Liver (tissue), 7 donors: ENCODE measurements at regions not wholly inside any gene's neighbourhood (a gene's known extent, or its start where the extent isn't known, plus 50 kb on each side); places are given as distances from the start of the nearest gene placed in this dataset.

Source experiments
- DNase-seq: peaks from one replicate; pipeline ENCODE4 v3.0.0-alpha.2; 2017; ENCODE audit warnings: low spot score
- H3K27ac ChIP-seq, 2 donors: one replicate each; pipeline ENCODE4 v1.7.0; 2013; ENCODE audit warnings: inconsistent platforms in 2 of 2, low read length in 2 of 2, control low read depth in 1 of 2, low read depth in 1 of 2, mild to moderate bottlenecking in 1 of 2
- H3K27me3 ChIP-seq, 4 donors: one replicate each; pipeline versions ENCODE4 v1.6.1 to v1.7.0; 2013; ENCODE audit warnings: low read length in 3 of 4, inconsistent platforms in 1 of 4, mild to moderate bottlenecking in 1 of 4, moderate library complexity in 1 of 4; ENCODE audit not compliant: control insufficient read depth in 4 of 4, insufficient read depth in 4 of 4
- H3K36me3 ChIP-seq, 4 donors: one replicate each; pipeline versions ENCODE4 v1.6.1 to v1.7.0; 2013; ENCODE audit warnings: low read length in 3 of 4, mild to moderate bottlenecking in 3 of 4, low read depth in 1 of 4, moderate library complexity in 1 of 4; ENCODE audit not compliant: control insufficient read depth in 4 of 4, insufficient read depth in 3 of 4
- H3K4me1 ChIP-seq, 4 donors: one replicate each; pipeline versions ENCODE4 v1.6.1 to v1.7.0; 2013; ENCODE audit warnings: low read length in 3 of 4, mild to moderate bottlenecking in 3 of 4, moderate library complexity in 1 of 4; ENCODE audit not compliant: control insufficient read depth in 4 of 4, insufficient read depth in 4 of 4
- H3K4me3 ChIP-seq, 3 donors: one replicate each; pipeline versions ENCODE4 v1.6.1 to v1.7.0; 2013; ENCODE audit warnings: low read length in 3 of 3, control low read depth in 1 of 3, low read depth in 1 of 3, mild to moderate bottlenecking in 1 of 3
- H3K9ac ChIP-seq, 2 donors: one replicate each; pipeline ENCODE4 v1.7.0; 2013; ENCODE audit warnings: low read length in 2 of 2, mild to moderate bottlenecking in 2 of 2, moderate library complexity in 2 of 2, control low read depth in 1 of 2, low read depth in 1 of 2
- H3K9me3 ChIP-seq, 4 donors: one replicate each; pipeline versions ENCODE4 v1.6.1 to v1.7.0; 2013; ENCODE audit warnings: low read length in 3 of 4; ENCODE audit not compliant: control insufficient read depth in 4 of 4
- ATF3 ChIP-seq: IDR thresholded peaks from 2 replicates; pipeline ENCODE4 v1.6.1; 2016; ENCODE audit warnings: antibody characterized with exemption
- FOXA2 ChIP-seq: IDR thresholded peaks from 2 replicates; pipeline ENCODE4 v1.6.1; 2016; ENCODE audit warnings: antibody characterized with exemption
- HNF4A ChIP-seq, 2 donors: conservative IDR thresholded peaks; 2 replicates each; pipeline ENCODE4 v1.6.1; 2016; ENCODE audit warnings: antibody characterized with exemption in 2 of 2, mild to moderate bottlenecking in 2 of 2
- HNF4G ChIP-seq: IDR thresholded peaks from 2 replicates; pipeline ENCODE4 v1.6.1; 2016; ENCODE audit warnings: antibody characterized with exemption
- JUND ChIP-seq, 2 donors: IDR thresholded peaks; 2 replicates each; pipeline ENCODE4 v1.6.1; 2016; ENCODE audit warnings: antibody characterized with exemption in 2 of 2
- NR2F2 ChIP-seq: IDR thresholded peaks from 2 replicates; pipeline ENCODE4 v1.6.1; 2016; ENCODE audit warnings: antibody characterized with exemption
- REST ChIP-seq: IDR thresholded peaks from 2 replicates; pipeline ENCODE4 v1.6.1; 2016; ENCODE audit warnings: antibody characterized with exemption, mild to moderate bottlenecking
- RXRA ChIP-seq, 2 donors: IDR thresholded peaks; 2 replicates each; pipeline ENCODE4 v1.6.1; 2017 to 2018; ENCODE audit warnings: antibody characterized with exemption in 2 of 2, mild to moderate bottlenecking in 1 of 2
- SP1 ChIP-seq: IDR thresholded peaks from 2 replicates; pipeline ENCODE4 v1.6.1; 2018; ENCODE audit warnings: antibody characterized with exemption, mild to moderate bottlenecking
- YY1 ChIP-seq: IDR thresholded peaks from 2 replicates; pipeline ENCODE4 v1.6.1; 2016; ENCODE audit warnings: antibody characterized with exemption, mild to moderate bottlenecking
- ZBTB33 ChIP-seq: IDR thresholded peaks from 2 replicates; pipeline ENCODE4 v1.6.1; 2016; ENCODE audit warnings: antibody characterized with exemption
- WGBS: extraction: QIAGEN DNeasy Blood & Tissue Kit; methylation state at CpG from one replicate; pipeline ENCODE4 v1.1.7; 2013; 5-methylcytosine and 5-hydroxymethylcytosine counted together
- TF ChIP-seq, protein P1 (sequence below): IDR thresholded peaks from 2 replicates; pipeline ENCODE4 v1.6.1; 2016; ENCODE audit warnings: antibody characterized with exemption
- donor health status: healthy.
- donor health status: healthy.
- donor health status: healthy.
- donor health status: healthy.

GRCh38 chr4:103928370-103928769 is 208.6 kb upstream of the TACR3 start:
- H3K27ac ChIP-seq: no peak overlapping the region
- no peaks in the 10 kb centered on the region for H3K9me3 ChIP-seq
- H3K4me3 ChIP-seq: no peak overlapping the region
- peaks cover 0 to 3% (median 0%) of the 10 kb centered on the region in 4 donors for H3K27me3 ChIP-seq
- DNase-seq: no peak
- 58% methylated on average over 2 of the region's 2 CpGs for WGBS
- no peak overlapping the region for H3K9ac ChIP-seq
- TF ChIP-seq RXRA (IDR thresholded peaks at IDR 0.05): no peak
- no peak for TF ChIP-seq HNF4G
- H3K36me3 ChIP-seq: no peaks in the 10 kb centered on the region
- no peaks in the 10 kb centered on the region for H3K4me1 ChIP-seq

DNA sequence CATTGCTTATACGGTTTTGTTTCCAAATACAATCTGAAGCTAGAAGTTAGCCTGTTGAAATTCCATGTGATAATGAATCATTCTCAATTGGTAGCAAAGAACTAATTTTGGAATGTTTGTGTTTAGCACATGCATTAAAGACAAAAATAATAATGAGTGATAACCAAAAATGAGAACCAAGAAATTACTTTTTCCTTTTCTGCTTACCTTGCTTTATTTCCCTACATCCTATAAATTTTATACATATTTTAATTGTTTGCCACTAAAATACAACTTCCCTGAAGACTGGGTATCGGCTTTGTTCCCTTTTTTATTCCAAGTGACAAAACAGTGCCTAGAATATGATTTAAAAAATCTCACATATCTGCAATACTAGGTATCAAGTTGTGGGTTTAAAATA is 203.8 kb upstream of the TACR3 start:
- no peak overlapping the region for H3K27ac ChIP-seq
- DNase-seq: no peak
- TF ChIP-seq ZBTB33 (no peak), SP1 (no peak), HNF4A (conservative IDR thresholded peaks at IDR 0.05) (no peak), RXRA (IDR thresholded peaks at IDR 0.05) (no peak), REST (no peak), NR2F2 (no peak)
- TF ChIP-seq, protein P1, sequence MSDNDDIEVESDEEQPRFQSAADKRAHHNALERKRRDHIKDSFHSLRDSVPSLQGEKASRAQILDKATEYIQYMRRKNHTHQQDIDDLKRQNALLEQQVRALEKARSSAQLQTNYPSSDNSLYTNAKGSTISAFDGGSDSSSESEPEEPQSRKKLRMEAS: no peak
- no peak overlapping the region for H3K4me3 ChIP-seq
- no peaks in the 10 kb centered on the region for H3K9me3 ChIP-seq
- no peaks in the 10 kb centered on the region for H3K4me1 ChIP-seq
- H3K27me3 ChIP-seq: no peaks in the 10 kb centered on the region
- H3K36me3 ChIP-seq: no peaks in the 10 kb centered on the region
- 67% methylated on average over 2 of the region's 2 CpGs for WGBS
- H3K9ac ChIP-seq: no peak overlapping the region

GRCh38 chr4:103918214-103918613 is 198.4 kb upstream of the TACR3 start:
- no peak for DNase-seq
- H3K9me3 ChIP-seq: no peaks in the 10 kb centered on the region
- TF ChIP-seq HNF4G (no peak), JUND (IDR thresholded peaks at IDR 0.05) (no peak), YY1 (no peak), ATF3 (no peak), ZBTB33 (no peak), FOXA2 (no peak)
- no peak overlapping the region for H3K9ac ChIP-seq
- no peaks in the 10 kb centered on the region for H3K4me1 ChIP-seq
- WGBS: 86% methylated on average over 1 of the region's 1 CpG
- H3K4me3 ChIP-seq: no peak overlapping the region
- no peaks in the 10 kb centered on the region for H3K36me3 ChIP-seq
- H3K27ac ChIP-seq: no peak overlapping the region
- no peaks in the 10 kb centered on the region for H3K27me3 ChIP-seq
